MCF 10A (cell line): ENCODE measurements at regions not wholly inside any gene's neighbourhood (a gene's known extent, or its start where the extent isn't known, plus 50 kb on each side); places are given as distances from the start of the nearest gene placed in this dataset.
"Not testable (repeated sequence)": the region's sequence is repeated elsewhere in the genome, so short reads cannot be mapped to it uniquely, and the experiment has no call there.

Experiments used
- BruUV-seq: library from RNA; stranded (reverse); fragments of 400-500 nt; replicated peaks from 2 replicates; lab custom pipeline; 2021; lab: Mats Ljungman, UMichigan
- CTCF ChIA-PET: fragments of 300-600 bp; sonication (Branson Sonifier 250); formaldehyde crosslinking; extraction: SDS; loops from one replicate; lab custom pipeline; 2021; ENCODE audit warnings: antibody characterized with exemption, inconsistent platforms; lab: Yijun Ruan, JAX
- POLR2A ChIA-PET: fragments of 300-600, 350-650 bp; sonication (Branson Sonifier 250); formaldehyde crosslinking; extraction: SDS; loops from one replicate; lab custom pipeline; 2020; ENCODE audit warnings: antibody characterized with exemption, inconsistent platforms; lab: Yijun Ruan, JAX
- DNase-seq: peaks from one replicate; pipeline ENCODE4 v3.0.0-alpha.2; 2018; ENCODE audit not compliant: unreplicated experiment
- H3K27ac Mint-ChIP-seq: one replicate; pipeline ENCODE4 v1.8.0; 2022; ENCODE audit warnings: mild to moderate bottlenecking, low read depth, mixed read lengths; ENCODE audit not compliant: unreplicated experiment
- H3K27me3 Mint-ChIP-seq: one replicate; pipeline ENCODE4 v1.8.0; 2022; ENCODE audit warnings: mixed read lengths; ENCODE audit not compliant: insufficient read depth, unreplicated experiment
- H3K36me3 Mint-ChIP-seq: one replicate; pipeline ENCODE4 v1.8.0; 2022; ENCODE audit warnings: mild to moderate bottlenecking, moderate library complexity, mixed read lengths; ENCODE audit not compliant: insufficient read depth, unreplicated experiment
- H3K4me1 Mint-ChIP-seq: one replicate; pipeline ENCODE4 v1.8.0; 2022; ENCODE audit warnings: mixed read lengths; ENCODE audit not compliant: insufficient read depth, unreplicated experiment
- H3K4me3 Mint-ChIP-seq: one replicate; pipeline ENCODE4 v1.8.0; 2022; ENCODE audit warnings: mild to moderate bottlenecking, moderate library complexity, mixed read lengths; ENCODE audit not compliant: unreplicated experiment
- H3K9me3 Mint-ChIP-seq: one replicate; pipeline ENCODE4 v1.8.0; 2022; ENCODE audit warnings: mixed read lengths; ENCODE audit not compliant: unreplicated experiment
- intact Hi-C: fragments of 100-400 bp; cut with micrococcal nuclease; formaldehyde crosslinking; loops from 2 replicates; pipeline ENCODE4 v1.14.1; 2022
- TF ChIP-seq, protein P1 (sequence below): fragments of 200-600 bp; IDR thresholded peaks from one replicate; pipeline ENCODE4 v1.8.0; 2022; ENCODE audit warnings: antibody characterized with exemption, mild to moderate bottlenecking; ENCODE audit not compliant: unreplicated experiment

DNA sequence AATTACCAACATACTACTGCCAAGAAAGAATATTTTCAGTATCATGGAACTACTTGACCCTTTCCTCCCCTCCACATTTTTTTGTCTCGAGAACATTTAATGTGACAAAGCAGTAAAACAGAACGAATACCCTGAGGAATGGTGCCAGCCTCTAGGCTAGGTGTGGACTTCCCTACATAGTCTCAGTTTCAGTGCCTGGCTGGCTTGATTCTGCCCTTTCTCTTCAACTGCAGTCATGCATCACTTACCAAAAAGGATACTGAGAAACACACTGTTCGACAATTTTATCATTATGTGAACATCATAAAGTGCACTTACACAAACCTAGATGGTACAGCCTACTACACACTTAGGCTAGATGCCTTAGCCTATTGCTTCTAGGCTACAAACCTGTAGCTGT, 305.3 kb upstream of the HNRNPA3 start:
- Mint-ChIP-seq H3K4me3 (no peak overlapping the region), H3K4me1 (no peaks in the 10 kb centered on the region), H3K27ac (no peak overlapping the region), H3K27me3 (peaks cover 91% of the 10 kb centered on the region), H3K9me3 (peaks cover 4% of the 10 kb centered on the region), H3K36me3 (no peaks in the 10 kb centered on the region)
- CTCF ChIA-PET: interaction anchor here (0.6 to 1.5 kb wide), 2 partner anchors 11 to 241 kb away, joined by 3 to 4 read pairs; no protein-coding TSS in a partner anchor
- intact Hi-C loops: no loop called here
- TF ChIP-seq, protein P1, sequence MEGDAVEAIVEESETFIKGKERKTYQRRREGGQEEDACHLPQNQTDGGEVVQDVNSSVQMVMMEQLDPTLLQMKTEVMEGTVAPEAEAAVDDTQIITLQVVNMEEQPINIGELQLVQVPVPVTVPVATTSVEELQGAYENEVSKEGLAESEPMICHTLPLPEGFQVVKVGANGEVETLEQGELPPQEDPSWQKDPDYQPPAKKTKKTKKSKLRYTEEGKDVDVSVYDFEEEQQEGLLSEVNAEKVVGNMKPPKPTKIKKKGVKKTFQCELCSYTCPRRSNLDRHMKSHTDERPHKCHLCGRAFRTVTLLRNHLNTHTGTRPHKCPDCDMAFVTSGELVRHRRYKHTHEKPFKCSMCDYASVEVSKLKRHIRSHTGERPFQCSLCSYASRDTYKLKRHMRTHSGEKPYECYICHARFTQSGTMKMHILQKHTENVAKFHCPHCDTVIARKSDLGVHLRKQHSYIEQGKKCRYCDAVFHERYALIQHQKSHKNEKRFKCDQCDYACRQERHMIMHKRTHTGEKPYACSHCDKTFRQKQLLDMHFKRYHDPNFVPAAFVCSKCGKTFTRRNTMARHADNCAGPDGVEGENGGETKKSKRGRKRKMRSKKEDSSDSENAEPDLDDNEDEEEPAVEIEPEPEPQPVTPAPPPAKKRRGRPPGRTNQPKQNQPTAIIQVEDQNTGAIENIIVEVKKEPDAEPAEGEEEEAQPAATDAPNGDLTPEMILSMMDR: no peak
- POLR2A ChIA-PET: interaction anchor here (0.7 kb wide), 1 partner anchor 53 kb away, joined by 3 read pairs; no protein-coding TSS in a partner anchor
- BruUV-seq: no TSS peak
- no peak for DNase-seq

DNA sequence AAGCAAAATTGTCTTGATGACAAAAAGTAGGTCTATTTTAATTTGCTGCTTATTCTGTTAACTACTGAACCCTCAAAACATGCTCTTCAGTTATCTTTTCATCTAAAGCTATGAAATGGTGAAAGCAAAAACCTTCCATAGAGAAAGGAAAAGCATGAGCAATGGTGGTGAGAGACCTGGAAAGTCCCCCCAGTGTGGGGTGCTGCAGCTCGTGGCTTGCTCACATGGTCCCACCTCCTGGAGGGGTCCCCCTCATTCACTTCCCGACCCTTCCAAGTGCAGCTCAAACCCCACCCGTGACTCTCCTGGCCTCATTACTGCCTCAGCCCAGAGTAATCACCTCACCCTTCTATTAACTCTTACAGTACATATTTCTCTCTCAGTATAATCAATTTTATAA, 301.8 kb upstream of the HNRNPA3 start:
- DNase-seq: no peak
- ChIA-PET CTCF (interaction anchor here (0.6 kb wide), 1 partner anchor 505 kb away, joined by 3 read pairs; no protein-coding TSS in a partner anchor), POLR2A (interaction anchor here (0.7 kb wide), 1 partner anchor 232 kb away, joined by 6 read pairs; no protein-coding TSS in a partner anchor)
- intact Hi-C loops: no loop called here
- Mint-ChIP-seq H3K27me3 (peaks cover 73% of the 10 kb centered on the region), H3K36me3 (no peaks in the 10 kb centered on the region), H3K27ac (no peak overlapping the region), H3K4me3 (no peak overlapping the region), H3K9me3 (no peaks in the 10 kb centered on the region), H3K4me1 (no peaks in the 10 kb centered on the region)
- BruUV-seq: no TSS peak
- TF ChIP-seq, protein P1: no peak

DNA sequence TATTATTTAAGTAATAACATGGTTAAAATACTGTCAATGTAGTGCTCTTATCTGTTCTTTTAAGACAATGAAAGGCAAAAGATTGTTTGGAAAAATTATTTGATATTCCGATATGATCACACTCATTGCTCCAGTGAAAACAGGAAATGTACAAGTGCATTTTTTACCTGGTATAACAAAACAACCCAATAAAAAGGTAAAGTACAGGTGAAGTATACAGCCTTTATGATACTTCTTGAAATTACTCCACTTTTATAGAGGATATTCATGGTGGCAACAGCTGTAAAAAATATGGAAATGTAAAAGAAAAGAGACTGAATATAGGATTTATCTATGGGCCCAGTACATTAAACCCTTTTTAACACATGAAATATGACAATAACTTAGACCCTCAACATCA, 298.6 kb upstream of the HNRNPA3 start:
- intact Hi-C loops: no loop called here
- Mint-ChIP-seq H3K4me3 (no peak overlapping the region), H3K27me3 (peaks cover 41% of the 10 kb centered on the region), H3K9me3 (no peaks in the 10 kb centered on the region), H3K4me1 (no peaks in the 10 kb centered on the region), H3K27ac (no peak overlapping the region), H3K36me3 (no peaks in the 10 kb centered on the region)
- DNase-seq: no peak
- ChIA-PET CTCF (no interaction called here), POLR2A (interaction anchor here (1.1 kb wide), 1 partner anchor 37 kb away, joined by 3 read pairs; no protein-coding TSS in a partner anchor)
- TF ChIP-seq, protein P1: no peak
- BruUV-seq: no TSS peak

DNA sequence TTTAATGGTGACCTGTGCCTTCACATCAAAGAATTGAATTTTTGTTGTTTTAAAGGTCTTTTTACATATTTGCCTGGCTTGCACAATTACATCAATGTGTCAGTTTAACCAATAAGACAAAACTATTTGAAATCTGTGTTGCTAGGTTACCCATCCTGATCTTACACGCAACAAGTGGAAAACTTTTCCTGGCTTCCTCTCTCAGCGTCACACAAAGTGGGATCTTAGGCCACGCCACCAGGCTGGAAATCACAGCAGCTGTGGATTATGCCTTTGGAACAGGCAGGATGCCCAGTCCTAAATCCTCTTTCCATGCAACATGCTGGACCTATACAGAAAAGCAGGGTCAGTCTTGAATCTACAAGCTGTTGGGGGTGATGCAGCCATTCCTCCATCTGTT, 298.2 kb upstream of the HNRNPA3 start:
- Mint-ChIP-seq H3K4me3 (no peak overlapping the region), H3K36me3 (no peaks in the 10 kb centered on the region), H3K9me3 (no peaks in the 10 kb centered on the region), H3K27ac (no peak overlapping the region), H3K4me1 (no peaks in the 10 kb centered on the region), H3K27me3 (peaks cover 37% of the 10 kb centered on the region)
- intact Hi-C loops: no loop called here
- DNase-seq: no peak
- ChIA-PET CTCF (no interaction called here), POLR2A (no interaction called here)
- BruUV-seq: no TSS peak
- TF ChIP-seq, protein P1: no peak

DNA sequence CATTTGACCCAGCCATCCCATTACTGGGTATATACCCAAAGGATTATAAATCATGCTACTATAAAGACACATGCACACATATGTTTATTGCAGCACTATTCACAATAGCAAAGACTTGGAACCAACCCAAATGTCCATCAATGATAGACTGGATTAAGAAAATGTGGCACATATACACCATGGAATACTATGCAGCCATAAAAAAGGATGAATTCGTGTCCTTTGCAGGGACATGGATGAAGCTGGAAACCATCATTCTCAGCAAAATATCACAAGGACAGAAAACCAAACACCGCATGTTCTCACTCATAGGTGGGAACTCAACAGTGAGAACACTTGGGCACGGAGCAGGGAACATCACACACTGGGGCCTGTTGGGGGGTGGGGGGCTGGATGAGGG, 290.0 kb upstream of the HNRNPA3 start:
- H3K4me1 Mint-ChIP-seq, POLR2A ChIA-PET, H3K9me3 Mint-ChIP-seq, intact Hi-C loops, H3K27me3 Mint-ChIP-seq, BruUV-seq, H3K27ac Mint-ChIP-seq, H3K4me3 Mint-ChIP-seq, H3K36me3 Mint-ChIP-seq, DNase-seq, CTCF ChIA-PET: not testable (repeated sequence)
